HG02884 (cell line): ENCODE measurements at regions not wholly inside any gene's neighbourhood (a gene's known extent, or its start where the extent isn't known, plus 50 kb on each side); places are given as distances from the start of the nearest gene placed in this dataset.
"Not testable (repeated sequence)": the region's sequence is repeated elsewhere in the genome, so short reads cannot be mapped to it uniquely, and the experiment has no call there.

ENCODE experiments used
- ATAC-seq: cut with Tn5 transposase; IDR thresholded peaks from one replicate; pipeline ENCODE4 v1.9.1; 2021; ENCODE audit warnings: mild to moderate bottlenecking, moderate library complexity; ENCODE audit not compliant: unreplicated experiment

- ATAC-seq, result no peak
Observed at GRCh38 chr11:25742800-25743199, 589.1 kb upstream of the ANO3 start.

GRCh38 chr11:25755381-25755780 lies 576.5 kb upstream of the ANO3 start:
- no peak for ATAC-seq

DNA sequence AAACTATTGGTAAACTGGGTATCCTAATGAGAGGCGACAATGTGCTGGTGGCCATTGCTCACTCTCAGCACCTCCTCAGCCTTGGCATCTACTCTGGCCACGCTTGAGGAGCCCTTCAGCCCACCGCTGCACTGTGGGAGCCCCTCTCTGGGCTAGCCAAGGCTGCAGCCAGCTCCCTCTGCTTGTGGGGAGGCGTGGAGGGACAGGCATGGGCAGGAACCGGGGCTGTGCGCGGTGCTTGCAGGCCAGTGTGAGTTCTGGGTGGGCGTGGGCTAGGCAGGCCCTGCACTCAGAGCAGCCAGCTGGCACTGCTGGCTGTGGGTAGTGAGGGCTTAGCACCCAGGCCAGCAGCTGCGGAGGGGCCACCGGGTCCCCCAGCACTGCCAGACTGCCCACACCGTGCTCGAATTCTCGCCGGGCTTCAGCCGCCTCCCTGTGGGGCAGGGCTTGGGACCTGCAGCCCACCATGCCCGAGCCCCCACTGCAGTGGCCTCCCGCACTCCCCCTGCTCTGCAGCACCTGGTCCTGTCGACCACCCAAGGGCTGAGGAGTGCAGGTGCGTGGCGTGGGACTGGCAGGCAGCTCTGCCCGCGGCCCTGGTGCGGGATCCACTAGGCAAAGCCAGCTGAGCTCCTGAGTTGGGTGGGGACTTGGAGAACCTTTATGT lies 575.9 kb upstream of the ANO3 start:
- no peak for ATAC-seq

GRCh38 chr11:25758145-25758661 lies 573.7 kb upstream of the ANO3 start:
- no peak for ATAC-seq

DNA sequence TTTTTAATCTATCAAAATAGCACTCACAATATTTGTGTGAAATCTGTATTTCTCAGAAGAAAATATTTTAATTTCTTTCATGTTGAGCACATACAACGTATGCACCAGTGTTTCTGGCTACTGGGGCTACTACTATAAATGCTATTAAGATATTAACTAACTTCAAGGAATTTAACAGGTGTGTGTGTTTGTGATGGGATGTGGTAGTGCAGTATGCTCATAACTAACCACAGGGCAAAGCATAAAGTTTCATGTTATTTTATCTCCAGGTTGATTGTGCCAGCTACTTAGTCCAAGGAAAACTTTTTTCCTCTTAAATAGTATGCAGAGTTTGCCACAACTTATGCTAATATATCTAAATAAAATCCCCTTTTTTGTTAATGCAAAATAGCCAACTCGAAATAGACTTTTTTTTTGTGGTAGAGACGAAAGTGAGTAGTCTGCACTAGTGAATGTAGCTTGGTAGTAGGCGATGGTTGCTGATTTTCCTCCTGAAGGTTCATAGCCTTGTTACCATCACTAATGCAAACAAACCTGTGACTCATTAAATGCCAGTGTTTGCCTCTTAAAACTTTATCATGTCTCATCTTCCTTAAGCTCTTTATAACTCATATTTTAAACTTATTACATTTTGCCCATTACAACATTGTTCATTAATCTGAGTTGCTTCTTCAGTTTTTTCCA lies 565.5 kb upstream of the ANO3 start:
- no peak for ATAC-seq

GRCh38 chr11:25769287-25769686 lies 562.6 kb upstream of the ANO3 start:
- no peak for ATAC-seq

DNA sequence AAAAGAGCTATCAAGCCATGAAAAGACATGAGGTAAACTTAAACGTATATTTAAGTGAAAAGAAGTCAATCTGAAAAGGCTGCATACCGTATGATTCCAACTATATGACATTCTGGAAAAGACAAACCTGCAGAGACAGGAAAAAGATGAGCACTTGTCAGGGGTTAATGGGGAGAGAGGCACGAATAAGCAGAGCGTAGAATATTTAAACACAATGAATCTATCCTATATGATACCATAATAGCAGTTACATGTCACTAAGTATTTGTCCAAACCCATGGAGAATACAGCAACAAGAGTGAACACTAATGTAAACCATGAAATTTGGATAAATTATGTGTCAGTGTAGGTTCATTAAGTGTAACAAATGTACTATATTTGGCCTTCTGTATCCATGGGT lies 560.3 kb upstream of the ANO3 start:
- no peak for ATAC-seq

- ATAC-seq, result no peak
Observed at GRCh38 chr11:25775603-25776002, 556.3 kb upstream of the ANO3 start.

DNA sequence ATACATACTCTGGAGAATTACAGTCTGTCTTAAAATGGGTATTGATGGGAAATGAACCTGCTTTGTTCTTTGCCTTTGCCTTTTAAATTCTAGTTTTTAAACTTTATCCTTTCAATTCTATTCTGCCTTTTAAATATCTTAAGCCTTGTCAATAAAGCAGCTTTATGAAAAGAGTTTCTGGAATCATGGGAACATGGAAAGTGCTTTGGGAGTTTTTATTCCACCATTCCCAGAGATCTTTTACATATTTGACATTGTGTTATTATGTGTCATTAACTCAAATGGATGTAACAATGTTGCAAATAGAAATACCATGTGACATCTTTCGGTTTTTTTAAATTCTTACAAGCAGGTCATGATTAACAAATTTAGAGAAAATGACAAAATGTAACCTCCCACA lies 555.7 kb upstream of the ANO3 start:
- ATAC-seq, result no peak

DNA sequence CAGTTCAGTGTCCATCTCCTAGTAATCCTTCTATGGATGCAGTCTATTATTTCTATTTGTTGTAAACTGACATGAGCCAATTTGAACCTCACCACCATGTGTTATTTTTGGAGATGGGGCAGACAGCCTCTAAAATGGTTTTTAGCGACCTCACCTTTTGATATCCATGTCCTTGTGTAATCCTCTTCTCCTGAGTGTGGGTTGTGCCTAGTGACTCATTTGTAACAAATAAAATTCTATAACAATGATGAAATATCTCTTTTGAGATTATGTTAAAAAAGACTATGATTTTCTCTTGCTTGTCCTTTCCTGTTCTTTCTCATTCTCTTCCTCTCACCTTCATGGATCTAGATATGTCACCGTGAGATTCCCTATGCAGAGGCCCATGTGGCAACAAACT lies 554.6 kb upstream of the ANO3 start:
- ATAC-seq, result no peak

GRCh38 chr11:25779033-25779432 lies 552.9 kb upstream of the ANO3 start:
- ATAC-seq, result no peak

DNA sequence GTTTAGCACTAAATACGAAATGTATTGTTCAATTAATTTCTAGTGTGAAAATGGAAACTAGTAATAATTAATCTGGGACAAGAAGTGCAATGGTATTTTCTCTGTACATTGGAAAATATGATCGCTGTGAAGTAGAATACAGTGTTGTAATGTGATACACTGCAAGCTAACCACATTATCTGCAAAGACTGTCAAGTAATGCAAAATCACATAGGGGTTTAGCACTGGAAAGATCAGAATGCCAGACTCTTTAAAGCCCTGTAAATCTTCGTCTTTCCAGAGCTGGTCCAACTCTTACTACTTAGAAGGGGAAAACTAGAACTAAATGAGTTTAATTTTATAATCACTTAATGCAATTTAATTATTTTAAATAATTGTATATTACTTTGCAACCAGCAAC lies 544.5 kb upstream of the ANO3 start:
- no peak for ATAC-seq

- no peak for ATAC-seq
Observed at GRCh38 chr11:25790396-25790795, 541.5 kb upstream of the ANO3 start.

- ATAC-seq, result no peak
Observed at GRCh38 chr11:25793637-25794036, 538.3 kb upstream of the ANO3 start.

DNA sequence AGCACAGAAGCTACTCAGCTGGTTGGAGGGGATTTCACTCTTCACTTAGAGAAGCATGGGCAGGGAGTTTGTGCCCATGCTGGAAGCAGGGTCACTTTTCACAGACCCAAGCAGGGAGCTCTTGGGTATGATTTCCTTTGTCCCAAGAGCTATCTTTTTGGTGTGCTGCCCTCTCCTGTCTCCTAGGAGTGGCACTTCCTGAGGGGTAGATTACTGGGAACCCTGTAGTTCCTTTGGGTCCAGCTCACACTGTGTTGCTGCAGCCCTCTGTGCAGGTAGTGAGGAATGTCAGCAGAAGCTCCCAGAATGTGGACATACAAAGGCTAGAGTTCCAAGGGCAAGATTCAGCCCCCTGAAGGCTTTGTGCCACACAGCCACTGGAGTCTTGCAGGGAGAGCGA lies 537.1 kb upstream of the ANO3 start:
- no peak for ATAC-seq

DNA sequence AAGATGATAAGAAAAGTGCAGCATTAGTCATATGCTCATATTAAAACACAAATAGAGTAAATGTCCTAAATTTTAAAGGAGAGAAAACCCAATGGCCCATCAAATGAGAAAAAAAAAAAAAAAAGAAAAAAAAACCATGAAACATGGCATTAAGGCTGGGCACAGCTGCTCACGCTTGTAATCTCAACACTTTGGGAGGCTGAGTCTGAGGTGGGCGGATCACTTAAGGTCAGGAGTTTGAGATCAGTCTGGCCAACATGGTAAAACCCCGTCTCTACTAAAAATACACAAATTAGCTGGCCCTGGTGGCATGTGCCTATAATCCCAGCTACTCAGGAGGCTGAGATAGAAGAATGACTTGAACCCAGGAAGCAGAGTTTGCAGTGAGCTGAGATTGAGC lies 515.5 kb upstream of the ANO3 start:
- ATAC-seq, result no peak

GRCh38 chr11:25824688-25825087 lies 507.2 kb upstream of the ANO3 start:
- ATAC-seq, result no peak

DNA sequence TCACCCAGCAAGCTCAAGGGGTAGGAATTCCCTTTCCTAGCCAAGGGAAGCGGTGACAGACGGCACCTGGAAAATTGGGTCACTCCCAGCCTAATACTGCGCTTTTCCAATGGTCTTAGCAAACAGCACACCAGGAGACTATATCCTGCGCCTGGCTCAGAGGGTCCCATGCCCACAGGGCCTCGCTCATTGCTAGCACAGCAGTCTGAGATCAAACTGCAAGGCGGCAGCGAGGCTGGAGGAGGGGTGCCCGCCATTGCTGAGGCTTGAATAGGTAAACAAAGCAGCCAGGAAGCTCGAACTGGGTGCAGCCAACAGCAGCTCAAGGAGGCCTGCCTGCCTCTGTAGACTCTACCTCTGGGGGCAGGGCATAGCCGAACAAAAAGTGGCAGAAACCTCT lies 500.4 kb upstream of the ANO3 start:
- not testable (repeated sequence) for ATAC-seq

GRCh38 chr11:25838918-25839625 lies 492.9 kb upstream of the ANO3 start:
- ATAC-seq, result no peak

DNA sequence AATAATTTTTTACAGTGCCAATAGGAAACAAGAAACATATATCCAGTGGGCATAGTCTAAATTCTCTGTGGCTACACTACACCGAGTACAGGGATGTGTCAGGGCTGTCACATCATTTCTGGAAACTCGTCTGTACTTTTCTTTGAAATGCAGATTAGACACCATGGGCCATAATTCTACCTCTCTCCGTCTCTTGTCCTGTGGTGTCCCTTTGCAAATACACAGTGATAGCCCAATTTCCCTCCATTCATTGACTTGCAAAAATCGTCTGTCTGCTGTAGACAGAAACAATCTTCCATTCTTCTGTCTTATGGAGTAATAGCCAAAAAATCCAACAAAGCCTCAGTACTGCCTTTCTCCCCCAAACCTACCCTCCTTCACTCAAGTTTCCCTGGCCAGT lies 487.1 kb upstream of the ANO3 start:
- no peak for ATAC-seq

DNA sequence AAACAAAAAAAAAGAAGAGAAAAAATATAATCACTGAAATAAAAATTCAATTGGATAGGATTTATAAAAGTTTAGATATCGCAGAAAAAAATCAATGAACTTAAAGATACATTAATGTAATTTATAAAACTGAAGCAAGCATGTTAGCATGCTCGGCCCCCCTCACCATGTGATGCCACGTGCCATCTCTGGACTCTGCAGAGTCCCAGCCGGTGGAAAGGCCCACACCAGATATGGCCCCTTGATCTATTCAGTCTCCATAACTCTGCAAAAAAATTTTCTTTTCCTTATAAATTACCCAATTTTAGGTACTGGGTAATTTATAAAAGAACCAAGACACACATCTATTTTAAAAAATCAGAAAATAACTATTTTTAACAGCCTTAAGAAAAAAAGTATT lies 476.0 kb upstream of the ANO3 start:
- no peak for ATAC-seq

GRCh38 chr11:25859776-25860175 lies 472.2 kb upstream of the ANO3 start:
- no peak for ATAC-seq
